Calu3 (cell line): ENCODE measurements at regions not wholly inside any gene's neighbourhood (a gene's known extent, or its start where the extent isn't known, plus 50 kb on each side); places are given as distances from the start of the nearest gene placed in this dataset.

Experiments
- BruUV-seq: library from RNA; stranded (reverse); fragments of 400-500 nt; replicated peaks from 2 replicates; lab custom pipeline; 2021; lab: Mats Ljungman, UMichigan
- CTCF ChIA-PET: fragments of 300-600 bp; sonication (Branson Sonifier 250); formaldehyde crosslinking; loops from one replicate; lab custom pipeline; 2022; ENCODE audit warnings: antibody characterized with exemption; lab: Charles Lee
- DNase-seq: peaks from one replicate; pipeline ENCODE4 v3.0.0; 2022
- H3K27ac Mint-ChIP-seq: one replicate; pipeline ENCODE4 v1.8.0; 2022; ENCODE audit warnings: mixed read lengths; ENCODE audit not compliant: unreplicated experiment
- H3K27me3 Mint-ChIP-seq: one replicate; pipeline ENCODE4 v1.8.0; 2022; ENCODE audit warnings: mixed read lengths; ENCODE audit not compliant: unreplicated experiment
- H3K36me3 Mint-ChIP-seq: one replicate; pipeline ENCODE4 v1.8.0; 2022; ENCODE audit warnings: mild to moderate bottlenecking, moderate library complexity, mixed read lengths; ENCODE audit not compliant: insufficient read depth, unreplicated experiment
- H3K4me1 Mint-ChIP-seq: one replicate; pipeline ENCODE4 v1.8.0; 2022; ENCODE audit warnings: mild to moderate bottlenecking, low read depth, mixed read lengths; ENCODE audit not compliant: unreplicated experiment
- H3K4me3 Mint-ChIP-seq: one replicate; pipeline ENCODE4 v1.8.0; 2022; ENCODE audit warnings: mild to moderate bottlenecking, low read depth, moderate library complexity, mixed read lengths; ENCODE audit not compliant: unreplicated experiment
- H3K9me3 Mint-ChIP-seq: one replicate; pipeline ENCODE4 v1.8.0; 2022; ENCODE audit warnings: low read depth, mixed read lengths; ENCODE audit not compliant: unreplicated experiment
- CTCF ChIP-seq: fragments of 200-600 bp; IDR thresholded peaks from one replicate; pipeline ENCODE4 v1.8.0; 2022; ENCODE audit warnings: antibody characterized with exemption; ENCODE audit not compliant: unreplicated experiment
- intact Hi-C: fragments of 100-400 bp; cut with micrococcal nuclease; formaldehyde crosslinking; loops from one replicate; pipeline ENCODE4 v1.10.0; 2022; ENCODE audit not compliant: unreplicated experiment

DNA sequence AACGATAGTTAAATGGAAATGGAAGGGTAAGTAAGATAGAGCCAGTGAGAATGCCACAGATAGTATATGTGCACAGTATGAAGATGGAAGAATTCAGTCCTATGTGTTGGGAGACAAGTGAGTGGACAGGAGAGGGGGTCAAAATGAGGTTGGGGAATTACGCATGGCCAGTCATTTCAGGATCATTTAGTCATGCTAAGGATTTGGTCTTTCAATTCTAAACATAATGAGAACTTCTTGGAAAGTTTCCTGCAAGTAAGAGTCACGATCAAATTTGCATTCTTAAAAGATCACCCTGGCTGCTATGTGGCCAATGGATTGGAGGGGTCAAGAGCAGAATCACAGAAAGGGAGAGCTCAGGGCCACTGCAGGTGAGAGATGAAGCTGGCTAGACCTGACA is 64.0 kb upstream of the KCNK2 start:
- H3K27ac Mint-ChIP-seq: no peak overlapping the region

DNA sequence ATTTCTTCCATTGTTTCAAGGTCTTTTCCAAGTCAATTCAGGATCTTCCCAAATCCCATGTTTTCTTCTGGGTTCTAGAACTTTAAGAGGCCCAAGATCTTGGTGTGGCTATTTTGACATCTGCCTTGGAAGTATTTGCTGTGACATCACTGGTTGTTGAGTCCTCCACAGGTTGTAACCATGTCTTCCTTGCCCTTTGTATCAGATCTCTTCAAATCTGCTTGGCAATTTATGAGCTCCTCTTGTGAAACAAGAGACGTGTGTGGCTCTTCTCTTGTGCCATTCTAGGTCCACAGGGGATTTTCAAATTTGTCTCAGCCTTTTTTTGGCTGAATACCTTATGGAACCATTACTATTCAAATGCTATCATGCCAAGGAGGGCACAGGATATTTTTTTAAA is 60.3 kb upstream of the KCNK2 start:
- no peak for DNase-seq
- no peaks in the 10 kb centered on the region for H3K4me1 Mint-ChIP-seq
- CTCF ChIA-PET: no interaction called here
- H3K4me3 Mint-ChIP-seq: no peak overlapping the region
- intact Hi-C loops: no loop called here
- no peaks in the 10 kb centered on the region for H3K36me3 Mint-ChIP-seq
- peaks cover 4% of the 10 kb centered on the region for H3K9me3 Mint-ChIP-seq
- H3K27me3 Mint-ChIP-seq: no peaks in the 10 kb centered on the region
- BruUV-seq: no TSS peak
- no peak overlapping the region for H3K27ac Mint-ChIP-seq
- TF ChIP-seq CTCF: no peak

More for the DNA sequence above, 64.0 kb upstream of the KCNK2 start:
- H3K4me3 Mint-ChIP-seq: no peak overlapping the region
- no peak for TF ChIP-seq CTCF
- no peaks in the 10 kb centered on the region for H3K36me3 Mint-ChIP-seq
- no peaks in the 10 kb centered on the region for H3K27me3 Mint-ChIP-seq
- CTCF ChIA-PET: no interaction called here
- no peak for DNase-seq
- H3K4me1 Mint-ChIP-seq: no peaks in the 10 kb centered on the region
- no TSS peak for BruUV-seq
- intact Hi-C loops: no loop called here
- peaks cover 4% of the 10 kb centered on the region for H3K9me3 Mint-ChIP-seq

DNA sequence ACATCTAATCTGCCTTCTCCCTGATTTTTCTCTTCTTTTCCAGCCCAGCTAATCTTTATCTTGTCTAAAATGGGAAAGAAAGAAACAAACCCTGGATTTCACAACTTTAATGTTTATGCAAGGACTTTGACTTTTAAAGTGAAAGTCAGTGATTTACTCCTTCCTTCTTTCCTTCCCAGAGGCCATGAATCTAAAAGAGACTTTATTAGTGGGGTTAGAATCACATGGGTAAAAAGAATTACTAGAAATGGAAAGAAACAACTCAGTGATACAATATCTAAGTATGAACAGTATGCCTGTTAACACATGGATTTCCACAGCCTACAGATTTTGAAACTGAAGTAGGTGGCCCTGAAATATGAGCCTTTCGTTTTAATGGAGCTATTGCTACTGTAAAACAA is 59.8 kb upstream of the KCNK2 start:
- intact Hi-C loops: no loop called here
- no TSS peak for BruUV-seq

DNA sequence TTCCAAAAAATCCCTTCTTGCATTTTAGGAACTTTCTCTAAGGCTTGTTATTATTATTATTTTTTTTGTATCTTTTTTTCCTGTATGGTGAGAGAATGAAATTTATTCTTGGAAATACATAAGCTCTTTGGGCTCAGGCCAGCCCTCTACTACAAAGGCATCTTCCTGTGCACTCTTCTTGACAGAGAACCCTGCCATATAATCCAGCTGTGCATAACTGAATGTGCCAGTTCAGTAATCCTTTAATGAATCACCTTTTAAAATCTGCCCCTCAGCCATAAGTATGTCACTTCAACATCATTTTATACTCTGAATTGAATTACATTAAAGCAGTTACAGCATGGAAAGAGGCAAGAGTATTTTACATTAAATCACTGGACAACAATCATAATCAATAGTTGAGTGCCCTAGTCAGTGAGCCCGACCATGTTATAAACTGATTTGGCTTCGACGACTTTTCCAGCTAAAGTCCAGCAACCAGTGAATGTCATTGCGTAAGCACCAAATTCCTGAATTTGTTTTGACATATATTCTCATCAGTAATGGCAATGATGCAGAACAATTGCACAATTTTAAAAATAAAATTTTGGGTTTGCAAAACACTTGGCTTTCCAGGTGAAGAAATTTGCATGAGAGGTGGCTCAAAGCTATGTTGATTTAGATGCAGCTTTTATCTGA is 59.2 kb upstream of the KCNK2 start:
- Mint-ChIP-seq H3K27ac (no peak overlapping the region), H3K4me1 (no peaks in the 10 kb centered on the region), H3K9me3 (peaks cover 4% of the 10 kb centered on the region), H3K27me3 (no peaks in the 10 kb centered on the region), H3K36me3 (no peaks in the 10 kb centered on the region), H3K4me3 (no peak overlapping the region)
- CTCF ChIA-PET: no interaction called here
- DNase-seq: no peak
- intact Hi-C loops: no loop called here
- no TSS peak for BruUV-seq
- TF ChIP-seq CTCF: no peak

More for the DNA sequence above, 59.8 kb upstream of the KCNK2 start:
- no peak for TF ChIP-seq CTCF
- H3K9me3 Mint-ChIP-seq: peaks cover 4% of the 10 kb centered on the region
- H3K36me3 Mint-ChIP-seq: no peaks in the 10 kb centered on the region
- no peak overlapping the region for H3K27ac Mint-ChIP-seq
- H3K4me1 Mint-ChIP-seq: no peaks in the 10 kb centered on the region
- CTCF ChIA-PET: no interaction called here
- no peak for DNase-seq
- no peaks in the 10 kb centered on the region for H3K27me3 Mint-ChIP-seq
- no peak overlapping the region for H3K4me3 Mint-ChIP-seq
